ENCODE measurements at regions not wholly inside any gene's neighbourhood (a gene's known extent, or its start where the extent isn't known, plus 50 kb on each side); places are given as distances from the start of the nearest gene placed in this dataset.

DNA sequence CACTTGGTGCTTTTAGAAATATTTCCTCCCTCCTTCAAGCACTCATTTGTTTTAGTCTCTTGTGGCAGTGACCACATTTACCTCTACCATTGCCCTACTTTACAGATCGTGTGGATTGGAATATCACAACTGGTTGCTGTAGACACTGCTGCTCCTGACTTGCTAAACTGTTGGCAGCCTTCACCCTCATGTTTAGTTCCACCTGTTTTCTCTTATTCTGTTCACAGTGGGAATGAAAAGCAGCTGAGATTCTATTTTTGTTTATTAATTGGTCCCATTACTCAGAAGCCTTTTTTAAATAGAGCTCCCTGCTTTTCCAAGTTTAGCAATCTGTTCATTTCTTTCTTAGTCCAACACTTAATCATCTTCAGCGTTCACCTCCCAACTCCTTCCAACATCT is 308.9 kb downstream of the RWDD3 start:
- Histone ChIP-seq H3K9me3 (ENCODE audit: insufficient read depth, low read length) (no peaks in the 10 kb centered on the region), H3K27ac (ENCODE audit: low read length) (no peak overlapping the region), H3K4me3 (ENCODE audit: low read length) (no peak overlapping the region), H2AFZ (ENCODE audit: low read depth, low read length) (no peak overlapping the region), H3K36me3 (replicated peaks; ENCODE audit: low read depth, low read length) (no peaks in the 10 kb centered on the region), H3K4me1 (ENCODE audit: low read length) (no peaks in the 10 kb centered on the region), H3K79me2 (ENCODE audit: low read length) (no peaks in the 10 kb centered on the region), H4K20me1 (ENCODE audit: insufficient read depth, low read length) (no peaks in the 10 kb centered on the region), H3K9ac (ENCODE audit: low read length) (no peak overlapping the region), H3K4me2 (ENCODE audit: low read length) (no peak overlapping the region), H3K27me3 (ENCODE audit: low read depth, low read length) (no peaks in the 10 kb centered on the region)
- TF ChIP-seq EZH2phosphoT487 (IDR thresholded peaks at IDR 0.05; ENCODE audit: low read depth), result no peak
- TF ChIP-seq, protein P1, sequence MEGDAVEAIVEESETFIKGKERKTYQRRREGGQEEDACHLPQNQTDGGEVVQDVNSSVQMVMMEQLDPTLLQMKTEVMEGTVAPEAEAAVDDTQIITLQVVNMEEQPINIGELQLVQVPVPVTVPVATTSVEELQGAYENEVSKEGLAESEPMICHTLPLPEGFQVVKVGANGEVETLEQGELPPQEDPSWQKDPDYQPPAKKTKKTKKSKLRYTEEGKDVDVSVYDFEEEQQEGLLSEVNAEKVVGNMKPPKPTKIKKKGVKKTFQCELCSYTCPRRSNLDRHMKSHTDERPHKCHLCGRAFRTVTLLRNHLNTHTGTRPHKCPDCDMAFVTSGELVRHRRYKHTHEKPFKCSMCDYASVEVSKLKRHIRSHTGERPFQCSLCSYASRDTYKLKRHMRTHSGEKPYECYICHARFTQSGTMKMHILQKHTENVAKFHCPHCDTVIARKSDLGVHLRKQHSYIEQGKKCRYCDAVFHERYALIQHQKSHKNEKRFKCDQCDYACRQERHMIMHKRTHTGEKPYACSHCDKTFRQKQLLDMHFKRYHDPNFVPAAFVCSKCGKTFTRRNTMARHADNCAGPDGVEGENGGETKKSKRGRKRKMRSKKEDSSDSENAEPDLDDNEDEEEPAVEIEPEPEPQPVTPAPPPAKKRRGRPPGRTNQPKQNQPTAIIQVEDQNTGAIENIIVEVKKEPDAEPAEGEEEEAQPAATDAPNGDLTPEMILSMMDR (IDR thresholded peaks at IDR 0.05; ENCODE audit: low read depth, low read length), result no peak

DNA sequence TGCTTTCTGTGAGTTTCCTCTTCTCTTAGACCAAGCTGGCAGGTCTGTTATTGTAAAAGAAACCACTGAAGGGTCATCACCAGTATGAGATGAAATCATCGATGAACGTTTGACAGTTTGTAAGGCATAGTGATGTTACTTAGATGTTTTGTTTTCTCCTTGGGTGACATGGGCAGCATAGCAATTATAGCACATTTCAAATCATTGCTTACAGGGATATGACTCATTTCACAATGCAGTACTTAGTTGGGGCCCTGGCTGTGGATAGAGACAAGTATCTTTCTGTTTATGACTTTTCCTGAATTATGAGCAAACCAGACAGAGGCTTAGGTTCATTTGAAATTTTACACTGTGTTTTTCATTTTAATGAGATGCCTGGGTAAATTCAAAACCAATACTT is 313.0 kb downstream of the RWDD3 start:
- no peaks in the 10 kb centered on the region for H3K79me2 ChIP-seq (ENCODE audit: low read length)
- no peaks in the 10 kb centered on the region for H3K4me1 ChIP-seq (ENCODE audit: low read length)
- no peak overlapping the region for H3K27ac ChIP-seq (ENCODE audit: low read length)
- H3K27me3 ChIP-seq (ENCODE audit: low read depth, low read length), result no peaks in the 10 kb centered on the region
- no peaks in the 10 kb centered on the region for H3K9me3 ChIP-seq (ENCODE audit: insufficient read depth, low read length)
- TF ChIP-seq EZH2phosphoT487 (IDR thresholded peaks at IDR 0.05; ENCODE audit: low read depth), result no peak
- TF ChIP-seq, protein P1 (IDR thresholded peaks at IDR 0.05; ENCODE audit: low read depth, low read length), result no peak
- no peak overlapping the region for H3K9ac ChIP-seq (ENCODE audit: low read length)
- H3K4me2 ChIP-seq (ENCODE audit: low read length), result no peak overlapping the region
- no peaks in the 10 kb centered on the region for H4K20me1 ChIP-seq (ENCODE audit: insufficient read depth, low read length)
- H3K4me3 ChIP-seq (ENCODE audit: low read length), result no peak overlapping the region
- H2AFZ ChIP-seq (ENCODE audit: low read depth, low read length), result no peak overlapping the region
- no peaks in the 10 kb centered on the region for H3K36me3 ChIP-seq (replicated peaks; ENCODE audit: low read depth, low read length)

DNA sequence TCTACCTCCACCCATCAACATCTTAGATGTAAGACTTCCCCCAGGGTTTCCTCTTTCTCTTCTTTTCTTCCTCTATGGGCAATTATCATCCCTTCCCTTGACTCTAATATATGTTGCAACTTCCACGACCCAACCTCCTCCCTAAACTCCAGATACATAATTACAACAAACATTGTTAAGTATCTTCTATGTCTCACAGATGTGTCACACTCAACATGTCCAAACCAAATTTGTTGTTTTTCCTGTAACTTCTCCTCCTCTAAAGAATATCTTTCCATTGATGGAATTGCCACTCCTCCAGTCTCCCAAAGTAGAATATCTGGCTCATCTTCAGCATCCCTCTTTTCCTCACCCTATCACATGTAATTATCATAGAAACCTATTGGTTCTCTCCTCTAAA is 314.2 kb downstream of the RWDD3 start:
- no peak overlapping the region for H3K4me3 ChIP-seq (ENCODE audit: low read length)
- H3K27ac ChIP-seq (ENCODE audit: low read length), result no peak overlapping the region
- H3K36me3 ChIP-seq (replicated peaks; ENCODE audit: low read depth, low read length), result no peaks in the 10 kb centered on the region
- H3K4me1 ChIP-seq (ENCODE audit: low read length), result no peaks in the 10 kb centered on the region
- H3K4me2 ChIP-seq (ENCODE audit: low read length), result no peak overlapping the region
- TF ChIP-seq, protein P1 (IDR thresholded peaks at IDR 0.05; ENCODE audit: low read depth, low read length), result no peak
- TF ChIP-seq EZH2phosphoT487 (IDR thresholded peaks at IDR 0.05; ENCODE audit: low read depth), result no peak
- no peaks in the 10 kb centered on the region for H4K20me1 ChIP-seq (ENCODE audit: insufficient read depth, low read length)
- no peak overlapping the region for H2AFZ ChIP-seq (ENCODE audit: low read depth, low read length)
- H3K9me3 ChIP-seq (ENCODE audit: insufficient read depth, low read length), result no peaks in the 10 kb centered on the region
- no peak overlapping the region for H3K9ac ChIP-seq (ENCODE audit: low read length)
- H3K27me3 ChIP-seq (ENCODE audit: low read depth, low read length), result no peaks in the 10 kb centered on the region
- no peaks in the 10 kb centered on the region for H3K79me2 ChIP-seq (ENCODE audit: low read length)

DNA sequence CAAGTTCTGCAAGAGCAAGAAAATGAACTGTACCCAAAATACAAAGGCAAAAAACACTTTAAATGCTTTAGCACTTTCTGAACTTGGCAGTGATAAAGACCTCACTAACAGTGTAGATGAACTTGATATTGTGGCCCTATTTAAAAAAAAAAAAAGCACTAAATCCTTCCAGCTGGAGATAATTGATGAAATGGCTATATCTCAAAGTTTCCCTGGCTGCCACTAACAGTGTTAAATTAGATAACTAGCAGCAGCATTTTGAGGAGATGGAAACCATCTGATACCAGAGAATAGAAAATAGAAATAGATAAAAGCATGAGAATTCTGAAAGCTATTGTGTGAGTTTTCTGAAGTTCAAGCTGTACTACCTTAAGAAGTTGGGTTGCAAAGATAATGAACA is 317.2 kb downstream of the RWDD3 start:
- Histone ChIP-seq H3K27me3 (ENCODE audit: low read depth, low read length) (no peaks in the 10 kb centered on the region), H3K4me1 (ENCODE audit: low read length) (no peaks in the 10 kb centered on the region), H4K20me1 (ENCODE audit: insufficient read depth, low read length) (no peaks in the 10 kb centered on the region), H3K79me2 (ENCODE audit: low read length) (no peaks in the 10 kb centered on the region), H3K4me2 (ENCODE audit: low read length) (no peak overlapping the region), H3K27ac (ENCODE audit: low read length) (no peak overlapping the region), H3K4me3 (ENCODE audit: low read length) (no peak overlapping the region), H3K9ac (ENCODE audit: low read length) (no peak overlapping the region), H3K36me3 (replicated peaks; ENCODE audit: low read depth, low read length) (no peaks in the 10 kb centered on the region), H2AFZ (ENCODE audit: low read depth, low read length) (no peak overlapping the region), H3K9me3 (ENCODE audit: insufficient read depth, low read length) (no peaks in the 10 kb centered on the region)
- TF ChIP-seq, protein P1 (IDR thresholded peaks at IDR 0.05; ENCODE audit: low read depth, low read length), result no peak
- TF ChIP-seq EZH2phosphoT487 (IDR thresholded peaks at IDR 0.05; ENCODE audit: low read depth), result no peak
